ENCODE measurements at regions not wholly inside any gene's neighbourhood (a gene's known extent, or its start where the extent isn't known, plus 50 kb on each side); places are given as distances from the start of the nearest gene placed in this dataset.

- intact Hi-C loops (cut with DNase I), result no loop called here
- Histone ChIP-seq H3K27me3 (ENCODE audit: control insufficient read depth, insufficient read depth) (no peaks in the 10 kb centered on the region), H3K27ac (ENCODE audit: low read length) (no peak overlapping the region), H3K4me3 (ENCODE audit: low read length) (no peak overlapping the region), H3K4me1 (ENCODE audit: control insufficient read depth, insufficient read depth, low read length) (no peaks in the 10 kb centered on the region), H3K9me3 (ENCODE audit: control insufficient read depth, low read length) (no peaks in the 10 kb centered on the region)
- 62% methylated on average over 4 of the region's 4 CpGs for WGBS
- no peak for ATAC-seq
- no peak for DNase-seq
These were observed 664.6 kb downstream of the BCL11B start for GRCh38 chr14:98607341-98607910.

- H3K4me3 ChIP-seq (ENCODE audit: low read length), result no peak overlapping the region
- H3K4me1 ChIP-seq (ENCODE audit: control insufficient read depth, insufficient read depth, low read length), result no peaks in the 10 kb centered on the region
- intact Hi-C loops (cut with DNase I), result no loop called here
- ATAC-seq (no peak), DNase-seq (no peak)
- H3K27me3 ChIP-seq (ENCODE audit: control insufficient read depth, insufficient read depth), result no peaks in the 10 kb centered on the region
- H3K9me3 ChIP-seq (ENCODE audit: control insufficient read depth, low read length), result no peaks in the 10 kb centered on the region
- H3K27ac ChIP-seq (ENCODE audit: low read length), result no peak overlapping the region
- WGBS, result 82% methylated on average over 11 of the region's 11 CpGs
These were observed 663.6 kb downstream of the BCL11B start for GRCh38 chr14:98608071-98609060.

- 49% methylated on average over 6 of the region's 6 CpGs for WGBS
- Histone ChIP-seq H3K9me3 (ENCODE audit: control insufficient read depth, low read length) (no peaks in the 10 kb centered on the region), H3K4me1 (ENCODE audit: control insufficient read depth, insufficient read depth, low read length) (no peaks in the 10 kb centered on the region), H3K4me3 (ENCODE audit: low read length) (no peak overlapping the region), H3K27me3 (ENCODE audit: control insufficient read depth, insufficient read depth) (no peaks in the 10 kb centered on the region), H3K27ac (ENCODE audit: low read length) (no peak overlapping the region)
- ATAC-seq (no peak), DNase-seq (no peak)
- intact Hi-C loops (cut with DNase I), result no loop called here
These were observed 659.4 kb downstream of the BCL11B start for GRCh38 chr14:98612434-98613200.

- no peaks in the 10 kb centered on the region for H3K4me1 ChIP-seq (ENCODE audit: control insufficient read depth, insufficient read depth, low read length)
- ATAC-seq (no peak), DNase-seq (no peak)
- no peaks in the 10 kb centered on the region for H3K9me3 ChIP-seq (ENCODE audit: control insufficient read depth, low read length)
- intact Hi-C loops (cut with DNase I), result no loop called here
- no peak overlapping the region for H3K4me3 ChIP-seq (ENCODE audit: low read length)
- no peaks in the 10 kb centered on the region for H3K27me3 ChIP-seq (ENCODE audit: control insufficient read depth, insufficient read depth)
- no peak overlapping the region for H3K27ac ChIP-seq (ENCODE audit: low read length)
- 84% methylated on average over 3 of the region's 3 CpGs for WGBS
These were observed 657.3 kb downstream of the BCL11B start for GRCh38 chr14:98614741-98615140.

GRCh38 chr14:98622208-98623051 is 649.6 kb downstream of the BCL11B start:
- H3K4me1 ChIP-seq (ENCODE audit: control insufficient read depth, insufficient read depth, low read length), result no peaks in the 10 kb centered on the region
- no peaks in the 10 kb centered on the region for H3K27me3 ChIP-seq (ENCODE audit: control insufficient read depth, insufficient read depth)
- no peak overlapping the region for H3K4me3 ChIP-seq (ENCODE audit: low read length)
- no peak for ATAC-seq
- DNase-seq, result no peak
- H3K27ac ChIP-seq (ENCODE audit: low read length), result no peak overlapping the region
- intact Hi-C loops (cut with DNase I), result no loop called here
- H3K9me3 ChIP-seq (ENCODE audit: control insufficient read depth, low read length), result no peaks in the 10 kb centered on the region
- 82% methylated on average over 4 of the region's 4 CpGs for WGBS

GRCh38 chr14:98623788-98624415 is 648.1 kb downstream of the BCL11B start:
- peaks cover 2% of the 10 kb centered on the region for H3K9me3 ChIP-seq (ENCODE audit: control insufficient read depth, low read length)
- no peak overlapping the region for H3K4me3 ChIP-seq (ENCODE audit: low read length)
- H3K4me1 ChIP-seq (ENCODE audit: control insufficient read depth, insufficient read depth, low read length), result no peaks in the 10 kb centered on the region
- intact Hi-C loops (cut with DNase I), result no loop called here
- no peaks in the 10 kb centered on the region for H3K27me3 ChIP-seq (ENCODE audit: control insufficient read depth, insufficient read depth)
- DNase-seq (no peak), ATAC-seq (no peak)
- H3K27ac ChIP-seq (ENCODE audit: low read length), result no peak overlapping the region
- 89% methylated on average over 14 of the region's 14 CpGs for WGBS

GRCh38 chr14:98633380-98633779 is 638.6 kb downstream of the BCL11B start:
- H3K4me3 ChIP-seq (ENCODE audit: low read length), result no peak overlapping the region
- ATAC-seq (no peak), DNase-seq (no peak)
- no peaks in the 10 kb centered on the region for H3K9me3 ChIP-seq (ENCODE audit: control insufficient read depth, low read length)
- no peaks in the 10 kb centered on the region for H3K4me1 ChIP-seq (ENCODE audit: control insufficient read depth, insufficient read depth, low read length)
- intact Hi-C loops (cut with DNase I), result no loop called here
- WGBS, result 55% methylated on average over 5 of the region's 5 CpGs
- H3K27ac ChIP-seq (ENCODE audit: low read length), result no peak overlapping the region
- no peaks in the 10 kb centered on the region for H3K27me3 ChIP-seq (ENCODE audit: control insufficient read depth, insufficient read depth)

GRCh38 chr14:98634043-98634820 is 637.8 kb downstream of the BCL11B start:
- ATAC-seq (no peak), DNase-seq (no peak)
- H3K9me3 ChIP-seq (ENCODE audit: control insufficient read depth, low read length), result no peaks in the 10 kb centered on the region
- no peaks in the 10 kb centered on the region for H3K27me3 ChIP-seq (ENCODE audit: control insufficient read depth, insufficient read depth)
- no peak overlapping the region for H3K4me3 ChIP-seq (ENCODE audit: low read length)
- no peak overlapping the region for H3K27ac ChIP-seq (ENCODE audit: low read length)
- intact Hi-C loops (cut with DNase I), result no loop called here
- WGBS, result 62% methylated on average over 6 of the region's 6 CpGs
- no peaks in the 10 kb centered on the region for H3K4me1 ChIP-seq (ENCODE audit: control insufficient read depth, insufficient read depth, low read length)

- Histone ChIP-seq H3K27ac (ENCODE audit: low read length) (no peak overlapping the region), H3K27me3 (ENCODE audit: control insufficient read depth, insufficient read depth) (no peaks in the 10 kb centered on the region), H3K9me3 (ENCODE audit: control insufficient read depth, low read length) (no peaks in the 10 kb centered on the region), H3K4me3 (ENCODE audit: low read length) (no peak overlapping the region), H3K4me1 (ENCODE audit: control insufficient read depth, insufficient read depth, low read length) (no peaks in the 10 kb centered on the region)
- 85% methylated on average over 3 of the region's 3 CpGs for WGBS
- ATAC-seq, result no peak
- DNase-seq, result no peak
- intact Hi-C loops (cut with DNase I), result no loop called here
These were observed 633.6 kb downstream of the BCL11B start for GRCh38 chr14:98638366-98638765.

- intact Hi-C loops (cut with DNase I), result no loop called here
- H3K4me1 ChIP-seq (ENCODE audit: control insufficient read depth, insufficient read depth, low read length), result no peaks in the 10 kb centered on the region
- 76% methylated on average over 5 of the region's 5 CpGs for WGBS
- no peaks in the 10 kb centered on the region for H3K9me3 ChIP-seq (ENCODE audit: control insufficient read depth, low read length)
- no peak overlapping the region for H3K4me3 ChIP-seq (ENCODE audit: low read length)
- DNase-seq (no peak), ATAC-seq (no peak)
- no peak overlapping the region for H3K27ac ChIP-seq (ENCODE audit: low read length)
- H3K27me3 ChIP-seq (ENCODE audit: control insufficient read depth, insufficient read depth), result no peaks in the 10 kb centered on the region
These were observed 624.2 kb downstream of the BCL11B start for GRCh38 chr14:98647754-98648153.
